K562 (cell line): ENCODE measurements at regions not wholly inside any gene's neighbourhood (a gene's known extent, or its start where the extent isn't known, plus 50 kb on each side); places are given as distances from the start of the nearest gene placed in this dataset.
A peak's percentile ranks its signal among the peaks of the same experiment; 100 is the strongest.

Experiments
- ATAC-seq: fragments of 200-7000 bp; cut with Tn5 transposase; 3 replicates; pipeline ENCODE4 v1.9.1; 2020; ENCODE audit warnings: moderate library complexity
- BruUV-seq: library from RNA; stranded (reverse); fragments of 400-500 nt; replicated peaks from 2 replicates; lab custom pipeline; 2021; lab: Mats Ljungman, UMichigan
- CTCF ChIA-PET: fragments of 300-600 bp; formaldehyde crosslinking; extraction: SDS; loops from one replicate; lab custom pipeline; 2021; ENCODE audit warnings: low intra/inter-chr PET ratio; lab: Yijun Ruan, JAX
- POLR2A ChIA-PET: fragments of 300-600, 350-650 bp; sonication (Branson Sonifier 250); formaldehyde crosslinking; extraction: SDS; loops from one replicate; lab custom pipeline; 2021; ENCODE audit warnings: antibody characterized with exemption, inconsistent platforms; lab: Yijun Ruan, JAX
- DNase-seq, 4 experiments: peaks; one replicate each; pipeline versions ENCODE4 v3.0.0 to v3.0.0-alpha.2; 2011 to 2018; ENCODE audit warnings: low spot score in 3 of 4, mixed read lengths in 3 of 4; ENCODE audit errors: extremely low read depth in 1 of 4
- FAIRE-seq: peaks from 2 replicates; lab custom pipeline; 2011; peaks lifted over from hg19 to GRCh38; lab: Jason Lieb, UNC
- H2AFZ ChIP-seq: 2 replicates; pipeline ENCODE4 v1.6.0; 2011; ENCODE audit warnings: low read depth, low read length, control low read depth, inconsistent platforms
- H3K27ac ChIP-seq: fragments of 200-600 bp; 3 replicates; pipeline ENCODE4 v1.8.0; 2011; ENCODE audit warnings: low read depth, mild to moderate bottlenecking, control low read depth, inconsistent platforms, low read length, moderate library complexity, mixed read lengths; ENCODE audit errors: extremely low read depth
- H3K27me3 ChIP-seq, 2 experiments: fragments of 300-600 bp in 1 of 2; 2 replicates in 1 of 2; 3 replicates in 1 of 2; pipeline versions ENCODE4 v1.6.0 to v1.8.0; 2011; ENCODE audit warnings: inconsistent platforms in 2 of 2, low read length in 2 of 2, mild to moderate bottlenecking in 1 of 2, mixed read lengths in 1 of 2, moderate library complexity in 1 of 2; ENCODE audit not compliant: control insufficient read depth in 2 of 2, insufficient read depth in 2 of 2
- H3K36me3 ChIP-seq: fragments of 300-600 bp; 3 replicates; pipeline ENCODE4 v1.8.0; 2011; ENCODE audit warnings: mild to moderate bottlenecking, low read length, inconsistent platforms; ENCODE audit not compliant: control insufficient read depth, insufficient read depth
- H3K4me1 ChIP-seq, 2 experiments: fragments of 200-600 bp in 1 of 2; replicated peaks in 1 of 2; 2 replicates in 1 of 2; 3 replicates in 1 of 2; pipeline versions ENCODE4 v1.5.1 to v1.8.0; 2011; ENCODE audit warnings: inconsistent platforms in 2 of 2, low read length in 2 of 2, mild to moderate bottlenecking in 1 of 2, mixed read lengths in 1 of 2, moderate library complexity in 1 of 2; ENCODE audit not compliant: control insufficient read depth in 2 of 2, insufficient read depth in 2 of 2
- H3K4me2 ChIP-seq: 2 replicates; pipeline ENCODE4 v1.6.1; 2011; ENCODE audit warnings: low read length, control low read depth, inconsistent platforms, mixed read lengths; ENCODE audit not compliant: insufficient read depth
- H3K4me3 ChIP-seq: fragments of 200-600 bp; sonication (generic), shearing (Covaris generic); 2 replicates; pipeline ENCODE4 v1.5.1; 2016; ENCODE audit warnings: control low read depth, inconsistent platforms
- H3K79me2 ChIP-seq: fragments of 200-600 bp; 3 replicates; pipeline ENCODE4 v1.8.0; 2011; ENCODE audit warnings: low read length, inconsistent platforms; ENCODE audit not compliant: control insufficient read depth, insufficient read depth
- H3K9ac ChIP-seq, 2 experiments: 2 replicates each; pipeline versions ENCODE4 v1.6.0 to v1.6.1; 2011; ENCODE audit warnings: low read depth in 2 of 2, low read length in 2 of 2, control low read depth in 1 of 2, inconsistent platforms in 1 of 2, mild to moderate bottlenecking in 1 of 2, mixed read lengths in 1 of 2; ENCODE audit not compliant: insufficient read depth in 1 of 2
- H3K9me1 ChIP-seq: one replicate; pipeline ENCODE4 v1.6.0; 2011; ENCODE audit warnings: inconsistent platforms, mild to moderate bottlenecking, low read length, moderate library complexity; ENCODE audit not compliant: control insufficient read depth, insufficient read depth
- H3K9me3 ChIP-seq: replicated peaks from 2 replicates; pipeline ENCODE4 v1.5.1; 2011; ENCODE audit warnings: low read depth, low read length, inconsistent platforms; ENCODE audit not compliant: control insufficient read depth, insufficient read depth
- H4K20me1 ChIP-seq: replicated peaks from 2 replicates; pipeline ENCODE4 v1.6.1; 2011; ENCODE audit warnings: low read length, inconsistent platforms, mixed read lengths; ENCODE audit not compliant: control insufficient read depth, insufficient read depth
- MED1 ChIP-seq: sonication (generic); formaldehyde crosslinking; IDR thresholded peaks from 2 replicates; pipeline ENCODE4 v1.8.1; 2023; ENCODE audit warnings: missing genetic modification reagents, borderline replicate concordance
- ZFX ChIP-seq: sonication (generic); formaldehyde crosslinking; IDR thresholded peaks from 2 replicates; pipeline ENCODE4 v1.8.0; 2022; ENCODE audit warnings: mild to moderate bottlenecking, missing genetic modification reagents, moderate library complexity
- WGBS: fragments of 100-300 bp; shearing (Covaris generic); methylation state at CpG from one replicate; pipeline ENCODE4 v1.1.6; 2016; ENCODE audit warnings: low coverage, mixed read lengths; ENCODE audit not compliant: insufficient coverage; ENCODE audit errors: missing lambda C conversion rate; 5-methylcytosine and 5-hydroxymethylcytosine counted together
- in situ Hi-C: fragments of 300-500 bp; cut with MboI; formaldehyde crosslinking; loops from 4 replicates; pipeline ENCODE4 v1.15.0; 2018; ENCODE audit warnings: inconsistent platforms, mixed read lengths
- intact Hi-C: fragments of 100-400 bp; cut with micrococcal nuclease; formaldehyde crosslinking; loops from 2 replicates; pipeline ENCODE4 v1.14.2; 2022
- TF ChIP-seq, protein P1 (sequence below): fragments of 450-650 bp; IDR thresholded peaks from 2 replicates; pipeline ENCODE4 v1.6.1; 2018; ENCODE audit not compliant: partially characterized antibody
- TF ChIP-seq, protein P2 (sequence below): sonication (generic); IDR thresholded peaks from 2 replicates; pipeline ENCODE4 v1.6.1; 2016

DNA sequence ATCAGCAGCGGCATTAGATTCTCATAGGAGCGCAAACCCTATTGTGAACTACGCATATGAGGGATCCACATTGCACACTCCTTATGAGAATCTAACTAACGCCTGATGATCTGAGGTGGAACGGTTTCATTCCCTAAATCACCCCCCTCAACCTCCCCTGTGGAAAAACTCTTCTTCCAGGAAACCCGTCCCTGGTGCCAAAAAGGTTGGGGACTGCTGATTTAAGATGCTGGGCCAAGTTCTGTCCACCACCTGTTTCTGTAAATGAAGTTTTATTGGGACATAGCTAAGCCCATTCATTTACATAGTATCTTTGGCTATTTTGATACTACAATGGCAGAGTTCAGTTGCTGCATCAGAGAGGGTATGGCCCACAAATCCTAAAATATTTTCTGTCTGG lies 268.2 kb upstream of the PRDM1 start (continued):
- TF ChIP-seq, protein P1, sequence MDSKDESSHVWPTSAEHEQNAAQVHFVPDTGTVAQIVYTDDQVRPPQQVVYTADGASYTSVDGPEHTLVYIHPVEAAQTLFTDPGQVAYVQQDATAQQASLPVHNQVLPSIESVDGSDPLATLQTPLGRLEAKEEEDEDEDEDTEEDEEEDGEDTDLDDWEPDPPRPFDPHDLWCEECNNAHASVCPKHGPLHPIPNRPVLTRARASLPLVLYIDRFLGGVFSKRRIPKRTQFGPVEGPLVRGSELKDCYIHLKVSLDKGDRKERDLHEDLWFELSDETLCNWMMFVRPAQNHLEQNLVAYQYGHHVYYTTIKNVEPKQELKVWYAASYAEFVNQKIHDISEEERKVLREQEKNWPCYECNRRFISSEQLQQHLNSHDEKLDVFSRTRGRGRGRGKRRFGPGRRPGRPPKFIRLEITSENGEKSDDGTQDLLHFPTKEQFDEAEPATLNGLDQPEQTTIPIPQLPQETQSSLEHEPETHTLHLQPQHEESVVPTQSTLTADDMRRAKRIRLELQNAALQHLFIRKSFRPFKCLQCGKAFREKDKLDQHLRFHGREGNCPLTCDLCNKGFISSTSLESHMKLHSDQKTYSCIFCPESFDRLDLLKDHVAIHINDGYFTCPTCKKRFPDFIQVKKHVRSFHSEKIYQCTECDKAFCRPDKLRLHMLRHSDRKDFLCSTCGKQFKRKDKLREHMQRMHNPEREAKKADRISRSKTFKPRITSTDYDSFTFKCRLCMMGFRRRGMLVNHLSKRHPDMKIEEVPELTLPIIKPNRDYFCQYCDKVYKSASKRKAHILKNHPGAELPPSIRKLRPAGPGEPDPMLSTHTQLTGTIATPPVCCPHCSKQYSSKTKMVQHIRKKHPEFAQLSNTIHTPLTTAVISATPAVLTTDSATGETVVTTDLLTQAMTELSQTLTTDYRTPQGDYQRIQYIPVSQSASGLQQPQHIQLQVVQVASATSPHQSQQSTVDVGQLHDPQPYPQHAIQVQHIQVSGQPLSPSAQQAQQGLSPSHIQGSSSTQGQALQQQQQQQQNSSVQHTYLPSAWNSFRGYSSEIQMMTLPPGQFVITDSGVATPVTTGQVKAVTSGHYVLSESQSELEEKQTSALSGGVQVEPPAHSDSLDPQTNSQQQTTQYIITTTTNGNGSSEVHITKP: no peak

DNA sequence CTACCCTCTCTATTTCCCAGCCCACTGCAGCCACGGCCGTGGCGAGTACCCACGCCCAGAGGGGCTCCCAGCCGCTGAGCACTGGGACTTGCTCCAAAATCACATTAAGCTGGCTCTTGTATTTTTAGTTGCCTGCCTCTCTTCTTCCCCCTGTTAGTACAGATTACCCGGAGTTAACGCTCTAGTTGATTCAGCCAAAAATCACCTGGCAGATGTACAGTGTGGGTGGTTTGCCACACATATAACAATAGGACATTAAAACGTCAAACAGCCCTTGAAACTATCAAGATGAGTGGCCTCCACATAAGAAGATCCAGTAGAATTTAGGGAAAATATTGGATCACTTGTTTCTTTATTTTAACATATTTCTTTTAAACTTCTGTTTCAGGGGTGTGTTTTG lies 268.8 kb upstream of the PRDM1 start:
- Histone ChIP-seq H3K36me3 (no peaks in the 10 kb centered on the region), H3K4me1 (peaks cover 7 to 34% of the 10 kb centered on the region in 2 experiments; a peak in 3 of 5 replicates), H3K79me2 (no peaks in the 10 kb centered on the region), H3K9me3 (no peaks in the 10 kb centered on the region; the same call in 1 of the 2 replicates), H2AFZ (peak overlapping the region; percentile 59), H3K4me2 (no peak overlapping the region), H3K27me3 (no peaks in the 10 kb centered on the region), H4K20me1 (no peaks in the 10 kb centered on the region), H3K27ac (no peak overlapping the region), H3K9ac (0 out of 4 replicates have a peak overlapping the region, but pooled peaks of 1 of the 2 experiments have one; percentile 7), H3K9me1 (no peaks in the 10 kb centered on the region), H3K4me3 (no peak overlapping the region)
- BruUV-seq: no TSS peak
- ATAC-seq (no peak), DNase-seq (no peak), FAIRE-seq (no peak)
- ChIA-PET POLR2A (interaction anchor here (1.0 kb wide), 1 partner anchor 16 kb away, joined by 3 read pairs; no protein-coding TSS in a partner anchor), CTCF (interaction anchor here (0.7 kb wide), 1 partner anchor 105 kb away, joined by 4 read pairs; no protein-coding TSS in a partner anchor)
- TF ChIP-seq, protein P2, sequence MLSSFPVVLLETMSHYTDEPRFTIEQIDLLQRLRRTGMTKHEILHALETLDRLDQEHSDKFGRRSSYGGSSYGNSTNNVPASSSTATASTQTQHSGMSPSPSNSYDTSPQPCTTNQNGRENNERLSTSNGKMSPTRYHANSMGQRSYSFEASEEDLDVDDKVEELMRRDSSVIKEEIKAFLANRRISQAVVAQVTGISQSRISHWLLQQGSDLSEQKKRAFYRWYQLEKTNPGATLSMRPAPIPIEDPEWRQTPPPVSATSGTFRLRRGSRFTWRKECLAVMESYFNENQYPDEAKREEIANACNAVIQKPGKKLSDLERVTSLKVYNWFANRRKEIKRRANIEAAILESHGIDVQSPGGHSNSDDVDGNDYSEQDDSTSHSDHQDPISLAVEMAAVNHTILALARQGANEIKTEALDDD: peak; percentile 71
- TF ChIP-seq ZFX (CRISPR knock-in tag) (no peak), MED1 (CRISPR knock-in tag) (no peak)
- WGBS: 66% methylated on average over 8 of the region's 8 CpGs
- intact Hi-C loops: loop anchor here (10.0 kb wide), 1 partner anchor 497 kb away; no protein-coding TSS in a partner anchor
- in situ Hi-C loops: no loop called here
